GM18498 (cell line): ENCODE measurements at regions not wholly inside any gene's neighbourhood (a gene's known extent, or its start where the extent isn't known, plus 50 kb on each side); places are given as distances from the start of the nearest gene placed in this dataset.
"Not testable (repeated sequence)": the region's sequence is repeated elsewhere in the genome, so short reads cannot be mapped to it uniquely, and the experiment has no call there.

ENCODE experiments used
- ATAC-seq: cut with Tn5 transposase; IDR thresholded peaks from one replicate; pipeline ENCODE4 v1.9.1; 2021; ENCODE audit warnings: mild to moderate bottlenecking, moderate library complexity; ENCODE audit not compliant: unreplicated experiment

GRCh38 chr1:178606839-178607238, 93.9 kb downstream of the TEX35 start:
- ATAC-seq = no peak

DNA sequence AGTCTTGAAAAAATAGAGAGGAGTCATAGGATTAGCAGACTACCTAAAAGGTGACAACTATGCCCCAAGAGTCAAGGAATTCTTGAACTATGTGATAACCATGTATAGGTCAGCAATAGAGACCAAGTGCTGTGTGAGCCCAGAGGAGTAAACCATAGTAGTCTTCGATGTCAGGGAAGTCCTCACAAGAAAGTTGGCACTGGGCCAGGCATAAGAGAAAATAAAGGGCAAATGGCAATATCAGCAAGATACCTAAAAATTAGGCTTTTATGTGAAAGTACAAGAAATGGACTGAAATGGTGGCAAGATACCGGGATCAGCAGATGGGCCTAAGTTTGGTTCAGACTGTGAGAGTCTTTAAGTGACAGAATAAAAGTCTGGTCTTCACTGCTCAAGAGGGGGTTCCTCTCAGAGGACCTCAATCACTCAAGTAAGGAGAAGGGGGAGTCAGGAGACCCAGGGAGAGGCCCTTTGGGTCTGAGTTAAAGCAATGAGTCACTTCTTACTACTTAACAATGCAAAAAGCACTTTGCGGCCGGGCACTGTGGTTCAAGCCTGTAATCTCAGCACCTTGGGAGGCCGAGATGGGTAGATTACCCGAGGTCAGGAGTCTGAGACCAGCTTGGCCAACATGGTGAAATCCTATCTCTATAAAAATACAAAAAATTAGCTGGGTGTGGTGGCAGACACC, 95.0 kb downstream of the TEX35 start:
- peak; percentile 39 for ATAC-seq

DNA sequence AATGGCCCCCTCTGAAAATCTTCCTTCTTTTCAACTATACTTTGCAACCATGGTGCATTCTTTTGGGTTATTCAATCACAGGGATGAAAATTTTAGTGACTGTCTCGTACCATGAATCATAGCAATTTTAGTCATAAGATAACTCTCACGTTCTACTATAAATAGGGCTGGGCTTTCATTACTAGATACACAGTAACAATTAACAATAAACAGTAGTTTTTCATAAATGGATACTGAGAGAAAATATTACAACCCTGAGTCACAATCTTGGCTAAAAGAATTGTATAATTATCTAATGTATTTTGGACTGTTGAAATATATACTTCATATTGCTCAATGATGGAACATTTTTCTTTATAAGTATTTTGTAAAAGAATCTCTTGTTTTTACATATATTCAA, 96.1 kb downstream of the TEX35 start:
- no peak for ATAC-seq

DNA sequence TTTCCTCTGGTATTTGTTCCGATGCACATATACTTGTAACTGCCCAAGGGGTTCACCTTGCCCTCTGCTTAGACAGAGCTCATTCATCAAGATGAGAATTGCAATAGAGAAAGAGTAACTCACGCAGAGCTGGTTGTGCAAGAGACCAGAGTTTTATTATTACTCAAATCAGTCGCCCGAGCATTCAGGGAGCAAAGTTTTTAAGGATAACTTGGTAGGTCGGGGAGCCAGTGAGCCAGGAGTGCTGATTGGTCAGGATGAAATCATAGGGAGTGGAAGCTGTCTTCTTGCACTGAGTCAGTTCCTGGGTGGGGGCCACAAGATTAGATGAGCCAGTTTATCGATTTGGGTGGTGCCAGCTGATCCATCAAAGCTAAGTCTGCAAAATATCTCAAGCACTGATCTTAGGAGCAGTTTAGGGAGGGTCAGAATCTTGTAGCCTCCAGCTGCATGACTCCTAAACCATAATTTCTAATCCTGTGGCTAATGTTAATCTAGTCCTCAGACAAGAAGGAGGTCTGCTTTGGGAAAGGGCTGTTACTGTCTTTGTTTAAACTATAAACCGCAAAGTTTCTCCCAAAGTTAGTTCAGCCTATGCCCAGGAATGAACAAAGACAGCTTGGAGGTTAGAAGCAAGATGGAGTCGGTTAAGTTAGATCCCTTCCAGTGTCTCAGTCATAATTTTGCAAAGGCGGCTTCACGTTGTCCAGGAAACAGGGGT, 97.9 kb downstream of the TEX35 start:
- not testable (repeated sequence) for ATAC-seq

- no peak for ATAC-seq
Measured at GRCh38 chr1:178612261-178612660, 99.4 kb downstream of the TEX35 start.

DNA sequence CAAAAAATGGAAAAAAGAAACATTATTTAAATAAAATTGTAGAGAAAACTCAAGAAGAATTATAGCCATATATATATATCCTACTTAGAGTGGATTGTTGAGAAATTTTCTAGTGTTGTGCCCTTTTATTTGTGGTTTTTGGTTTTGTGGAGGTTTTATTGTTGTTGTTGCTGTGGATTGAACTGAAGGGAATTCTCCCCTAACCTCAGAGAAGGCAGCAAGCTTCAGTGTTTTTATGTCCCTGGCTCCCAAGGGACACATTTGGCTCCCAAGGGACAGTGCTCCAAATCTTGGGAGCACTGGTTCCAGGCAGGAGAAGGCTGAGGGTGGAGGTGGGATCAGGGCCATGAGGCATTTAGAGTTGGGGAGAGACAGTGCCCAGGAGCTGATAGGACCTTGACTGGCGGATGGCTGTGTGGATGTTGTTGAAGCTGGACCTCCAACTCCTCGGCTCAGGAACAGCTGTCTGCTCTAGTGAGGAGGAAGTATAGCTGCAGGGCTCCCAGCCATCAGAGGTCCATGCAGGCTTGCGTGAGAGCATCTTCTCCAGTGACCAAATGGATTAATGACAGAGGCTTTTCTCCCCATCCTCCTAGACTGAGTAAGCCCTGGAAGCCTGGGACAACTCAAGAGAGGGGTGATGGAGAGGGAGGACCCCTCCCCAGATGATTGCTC, 100.5 kb downstream of the TEX35 start:
- ATAC-seq = no peak

DNA sequence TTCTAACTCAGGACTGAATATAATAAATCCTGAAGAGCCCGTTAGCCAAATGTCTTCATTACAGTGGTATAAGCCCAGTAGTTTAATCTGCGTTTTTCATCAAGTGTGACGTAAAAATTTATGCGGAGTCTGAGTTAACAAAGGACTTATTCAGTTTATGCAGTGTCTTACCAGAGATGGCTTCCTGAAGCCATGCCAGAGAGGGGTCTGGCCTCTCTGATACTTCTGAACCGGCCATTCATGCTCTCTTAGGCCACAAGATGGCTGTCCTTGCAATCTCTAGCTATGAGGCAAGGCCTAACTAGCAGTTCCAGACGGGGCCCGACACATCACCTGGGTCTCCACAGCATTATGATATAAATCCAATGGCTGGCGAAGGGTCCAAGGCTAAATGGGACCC, 101.4 kb downstream of the TEX35 start:
- ATAC-seq = no peak

- no peak for ATAC-seq
Measured at GRCh38 chr1:178619042-178619927, 105.8 kb upstream of the RALGPS2 start.

- no peak for ATAC-seq
Measured at GRCh38 chr1:178620584-178621475, 104.2 kb upstream of the RALGPS2 start.

- ATAC-seq = no peak
Measured at GRCh38 chr1:178621822-178622221, 103.2 kb upstream of the RALGPS2 start.

DNA sequence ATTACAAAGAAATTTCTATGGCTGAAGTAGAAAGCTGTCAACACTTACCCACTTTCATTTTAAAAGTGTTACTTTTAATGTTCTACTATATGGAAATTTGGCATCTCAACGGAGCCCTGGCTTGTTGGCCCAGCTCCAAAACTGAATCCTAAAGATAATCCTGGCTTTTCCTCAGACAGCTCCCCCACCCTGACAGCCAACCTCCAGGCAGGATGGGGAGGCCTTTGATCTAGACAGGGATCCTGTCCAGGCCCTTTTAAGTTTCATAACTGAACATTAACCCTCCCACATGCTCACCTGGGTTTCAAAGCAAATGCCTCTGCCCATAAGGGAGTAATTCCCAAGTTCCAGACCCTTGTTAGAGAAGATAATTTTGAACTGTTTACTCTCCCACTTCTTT, 99.3 kb upstream of the RALGPS2 start:
- ATAC-seq = no peak

GRCh38 chr1:178627037-178627436, 98.0 kb upstream of the RALGPS2 start:
- no peak for ATAC-seq

GRCh38 chr1:178628637-178629251, 96.3 kb upstream of the RALGPS2 start:
- no peak for ATAC-seq

- no peak for ATAC-seq
Measured at GRCh38 chr1:178629252-178630154, 95.5 kb upstream of the RALGPS2 start.

DNA sequence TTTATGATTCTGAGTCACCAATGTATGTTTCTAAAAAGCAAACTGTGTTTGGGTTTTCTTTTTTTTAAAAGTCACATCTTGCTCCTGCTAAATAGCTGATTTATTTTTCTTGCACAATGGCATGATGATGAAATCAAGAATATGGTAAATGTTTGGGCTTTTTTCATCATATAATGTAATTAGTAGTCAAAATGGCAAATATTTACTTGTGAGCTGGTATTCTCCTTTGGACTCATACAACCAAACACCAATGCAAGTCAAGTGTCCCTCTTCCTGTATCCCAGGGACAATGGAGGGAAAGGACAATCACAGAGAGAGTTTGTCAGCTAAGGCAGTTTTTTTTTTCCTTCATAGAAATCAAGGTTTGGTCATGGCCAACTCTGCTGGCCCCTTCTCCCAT, 94.6 kb upstream of the RALGPS2 start:
- no peak for ATAC-seq

GRCh38 chr1:178632653-178633052, 92.4 kb upstream of the RALGPS2 start:
- no peak for ATAC-seq

DNA sequence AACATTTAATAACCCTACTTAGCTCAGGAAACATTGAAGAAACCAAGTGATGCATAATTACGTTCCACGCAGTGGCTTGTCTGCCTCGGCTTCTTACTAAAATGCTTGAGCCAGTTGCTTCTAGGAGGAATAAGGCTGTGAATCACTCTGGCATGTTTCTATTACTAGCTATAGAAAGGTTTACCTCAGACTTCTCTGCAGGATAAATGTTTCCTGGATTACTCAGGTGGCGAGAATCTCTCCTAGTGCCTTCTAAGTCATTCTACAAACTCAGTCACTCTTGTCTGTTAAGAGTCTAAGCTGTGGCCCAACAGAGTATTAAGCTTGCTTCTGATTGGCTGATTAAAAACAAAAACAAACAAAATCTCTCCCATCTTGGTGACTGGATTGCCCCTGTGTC, 92.0 kb upstream of the RALGPS2 start:
- ATAC-seq = no peak

DNA sequence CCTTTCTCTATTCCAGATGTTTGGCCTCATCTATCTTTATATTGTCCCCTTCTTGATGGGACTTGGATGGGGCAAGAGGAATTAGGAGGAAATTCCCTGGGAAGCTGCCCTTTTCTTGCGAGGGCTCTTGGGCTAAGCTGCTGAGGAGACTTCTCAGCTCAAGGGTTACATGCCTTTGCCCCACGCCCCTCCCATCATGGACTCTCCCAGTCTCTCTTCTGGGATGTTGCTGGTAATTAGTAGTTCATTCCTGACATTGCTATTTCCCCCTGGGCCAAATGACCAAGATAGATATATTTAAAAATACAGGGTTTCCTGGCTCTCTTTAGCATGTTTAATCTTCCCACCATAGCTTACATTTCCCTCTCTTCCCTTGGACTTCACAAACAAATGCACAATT, 90.6 kb upstream of the RALGPS2 start:
- no peak for ATAC-seq

GRCh38 chr1:178637841-178638240, 87.2 kb upstream of the RALGPS2 start:
- no peak for ATAC-seq
